Esophagus (tissue), 2 donors: ENCODE measurements at regions not wholly inside any gene's neighbourhood (a gene's known extent, or its start where the extent isn't known, plus 50 kb on each side); places are given as distances from the start of the nearest gene placed in this dataset.

Experiments
- H3K27ac ChIP-seq, 2 donors: one replicate each; pipeline ENCODE4 v1.5.1; 2013; ENCODE audit warnings: low read depth in 2 of 2, mild to moderate bottlenecking in 2 of 2, inconsistent platforms in 1 of 2, low read length in 1 of 2, moderate library complexity in 1 of 2
- H3K27me3 ChIP-seq, 2 donors: one replicate each; pipeline ENCODE4 v1.6.1; 2013; ENCODE audit warnings: low read length in 2 of 2, control low read depth in 1 of 2, mild to moderate bottlenecking in 1 of 2; ENCODE audit not compliant: insufficient read depth in 2 of 2, control insufficient read depth in 1 of 2
- H3K36me3 ChIP-seq, 2 donors: one replicate each; pipeline ENCODE4 v1.6.1; 2013; ENCODE audit warnings: low read length in 1 of 2; ENCODE audit not compliant: control insufficient read depth in 2 of 2, insufficient read depth in 2 of 2
- H3K4me1 ChIP-seq, 2 donors: one replicate each; pipeline ENCODE4 v1.6.1; 2013; ENCODE audit warnings: low read length in 1 of 2; ENCODE audit not compliant: control insufficient read depth in 2 of 2, insufficient read depth in 2 of 2
- H3K4me3 ChIP-seq, 2 donors: one replicate each; pipeline ENCODE4 v1.5.1; 2013; ENCODE audit warnings: low read length in 2 of 2, mild to moderate bottlenecking in 2 of 2, low read depth in 1 of 2, moderate library complexity in 1 of 2
- H3K9me3 ChIP-seq, 2 donors: one replicate each; pipeline ENCODE4 v1.6.1; 2013; ENCODE audit warnings: mild to moderate bottlenecking in 2 of 2, low read depth in 1 of 2, low read length in 1 of 2, moderate library complexity in 1 of 2; ENCODE audit not compliant: control insufficient read depth in 2 of 2, insufficient read depth in 1 of 2
- WGBS, 2 donors: extraction: QIAGEN DNeasy Blood & Tissue Kit; methylation state at CpG; one replicate each; pipeline ENCODE4 v1.1.7; 2013; 5-methylcytosine and 5-hydroxymethylcytosine counted together
- donor health status: healthy with polysubstance abuse.
- donor health status: Bipolar disorder and iron deficiency.

- Histone ChIP-seq H3K27me3 (no peaks in the 10 kb centered on the region), H3K36me3 (no peaks in the 10 kb centered on the region), H3K9me3 (peaks cover 0 to 3% of the 10 kb centered on the region in 2 donors), H3K27ac (no peak overlapping the region), H3K4me1 (no peaks in the 10 kb centered on the region), H3K4me3 (no peak overlapping the region)
- 76 to 77% methylated on average over 5 of the region's 5 CpGs for WGBS, 2 donors
Measured at GRCh38 chr4:25590171-25590570, 65.5 kb upstream of the SLC34A2 start.

DNA sequence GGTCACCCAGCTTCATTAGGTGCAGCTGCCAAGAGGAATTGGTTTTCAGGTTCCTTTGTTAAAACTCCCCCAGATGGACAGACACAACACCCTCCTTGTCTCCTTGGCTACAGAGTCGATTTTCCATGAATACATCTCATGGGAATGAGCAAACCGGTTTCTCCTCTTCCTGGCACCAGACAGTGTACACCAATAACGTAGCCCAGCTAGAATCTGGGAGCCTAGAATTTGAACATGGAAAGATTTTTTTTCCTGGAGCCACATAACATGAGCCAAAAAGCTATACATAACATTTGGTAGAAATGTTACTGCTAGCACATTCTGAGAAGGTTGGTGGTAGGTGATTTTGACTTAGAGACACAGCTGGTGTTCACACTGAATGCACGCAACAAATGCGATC lies 62.9 kb upstream of the SLC34A2 start:
- Histone ChIP-seq H3K4me3 (no peak overlapping the region), H3K9me3 (peaks cover 0 to 4% of the 10 kb centered on the region in 2 donors), H3K4me1 (no peaks in the 10 kb centered on the region), H3K27me3 (no peaks in the 10 kb centered on the region), H3K27ac (no peak overlapping the region), H3K36me3 (no peaks in the 10 kb centered on the region)
- WGBS, 2 donors, result 58 to 59% methylated on average over 5 of the region's 5 CpGs
